ENCODE measurements at regions not wholly inside any gene's neighbourhood (a gene's known extent, or its start where the extent isn't known, plus 50 kb on each side); places are given as distances from the start of the nearest gene placed in this dataset.

GRCh38 chr18:64720781-64721464 lies 572.0 kb upstream of the LINC00305 start:
- Histone ChIP-seq H3K4me3 (ENCODE audit: low read length in 3 of 3) (no peak overlapping the region), H3K36me3 (ENCODE audit: control insufficient read depth in 2 of 3, insufficient read depth in 3 of 3, low read length in 3 of 3) (no peaks in the 10 kb centered on the region), H3K9ac (ENCODE audit: low read length in 3 of 3) (no peak overlapping the region), H3K4me1 (ENCODE audit: control insufficient read depth in 2 of 3, insufficient read depth in 2 of 3, low read depth in 1 of 3, low read length in 3 of 3) (no peaks in the 10 kb centered on the region), H3K9me3 (ENCODE audit: control insufficient read depth in 2 of 3, insufficient read depth in 1 of 3, low read length in 3 of 3) (no peaks in the 10 kb centered on the region), H3K27me3 (ENCODE audit: control insufficient read depth, insufficient read depth, low read length) (no peaks in the 10 kb centered on the region), H3K27ac (ENCODE audit: low read depth in 2 of 2, low read length in 2 of 2) (no peak overlapping the region)
- no peak for TF ChIP-seq CTCF (IDR thresholded peaks at IDR 0.05; ENCODE audit: borderline replicate concordance, extremely low read depth, insufficient read depth)
- intact Hi-C loops (cut with DNase I): no loop called here
- DNase-seq: no peak
- no peak for FAIRE-seq

GRCh38 chr18:64718808-64719207 lies 569.9 kb upstream of the LINC00305 start:
- TF ChIP-seq CTCF (IDR thresholded peaks at IDR 0.05; ENCODE audit: borderline replicate concordance, extremely low read depth, insufficient read depth): no peak
- Histone ChIP-seq H3K9ac (ENCODE audit: low read length in 3 of 3) (no peak overlapping the region), H3K27me3 (ENCODE audit: control insufficient read depth, insufficient read depth, low read length) (no peaks in the 10 kb centered on the region), H3K9me3 (ENCODE audit: control insufficient read depth in 2 of 3, insufficient read depth in 1 of 3, low read length in 3 of 3) (no peaks in the 10 kb centered on the region), H3K4me3 (ENCODE audit: low read length in 3 of 3) (no peak overlapping the region), H3K27ac (ENCODE audit: low read depth in 2 of 2, low read length in 2 of 2) (no peak overlapping the region), H3K4me1 (ENCODE audit: control insufficient read depth in 2 of 3, insufficient read depth in 2 of 3, low read depth in 1 of 3, low read length in 3 of 3) (peaks cover 0 to 4% (median 0%) of the 10 kb centered on the region in 3 donors), H3K36me3 (ENCODE audit: control insufficient read depth in 2 of 3, insufficient read depth in 3 of 3, low read length in 3 of 3) (no peaks in the 10 kb centered on the region)
- FAIRE-seq (no peak), DNase-seq (peak in 2 of 5 donors; percentile 13 to 53)
- intact Hi-C loops (cut with DNase I): no loop called here

- DNase-seq (no peak), FAIRE-seq (no peak)
- peaks cover 0 to 5% (median 0%) of the 10 kb centered on the region in 3 donors for H3K4me1 ChIP-seq (ENCODE audit: control insufficient read depth in 2 of 3, insufficient read depth in 2 of 3, low read depth in 1 of 3, low read length in 3 of 3)
- intact Hi-C loops (cut with DNase I): no loop called here
- H3K36me3 ChIP-seq (ENCODE audit: control insufficient read depth in 2 of 3, insufficient read depth in 3 of 3, low read length in 3 of 3): no peaks in the 10 kb centered on the region
- H3K27ac ChIP-seq (ENCODE audit: low read depth in 2 of 2, low read length in 2 of 2): no peak overlapping the region
- no peaks in the 10 kb centered on the region for H3K9me3 ChIP-seq (ENCODE audit: control insufficient read depth in 2 of 3, insufficient read depth in 1 of 3, low read length in 3 of 3)
- TF ChIP-seq CTCF (IDR thresholded peaks at IDR 0.05; ENCODE audit: borderline replicate concordance, extremely low read depth, insufficient read depth): no peak
- H3K27me3 ChIP-seq (ENCODE audit: control insufficient read depth, insufficient read depth, low read length): no peaks in the 10 kb centered on the region
- no peak overlapping the region for H3K4me3 ChIP-seq (ENCODE audit: low read length in 3 of 3)
- no peak overlapping the region for H3K9ac ChIP-seq (ENCODE audit: low read length in 3 of 3)
Observed at GRCh38 chr18:64717026-64717425, 568.1 kb upstream of the LINC00305 start.

- Histone ChIP-seq H3K4me1 (ENCODE audit: control insufficient read depth in 2 of 3, insufficient read depth in 2 of 3, low read depth in 1 of 3, low read length in 3 of 3) (peaks cover 0 to 5% (median 0%) of the 10 kb centered on the region in 3 donors), H3K4me3 (ENCODE audit: low read length in 3 of 3) (no peak overlapping the region), H3K27ac (ENCODE audit: low read depth in 2 of 2, low read length in 2 of 2) (no peak overlapping the region), H3K9ac (ENCODE audit: low read length in 3 of 3) (no peak overlapping the region), H3K27me3 (ENCODE audit: control insufficient read depth, insufficient read depth, low read length) (no peaks in the 10 kb centered on the region), H3K9me3 (ENCODE audit: control insufficient read depth in 2 of 3, insufficient read depth in 1 of 3, low read length in 3 of 3) (no peaks in the 10 kb centered on the region), H3K36me3 (ENCODE audit: control insufficient read depth in 2 of 3, insufficient read depth in 3 of 3, low read length in 3 of 3) (no peaks in the 10 kb centered on the region)
- intact Hi-C loops (cut with DNase I): no loop called here
- FAIRE-seq (no peak), DNase-seq (peak in 2 of 5 donors; percentile 11 to 14)
- no peak for TF ChIP-seq CTCF (IDR thresholded peaks at IDR 0.05; ENCODE audit: borderline replicate concordance, extremely low read depth, insufficient read depth)
Observed at GRCh38 chr18:64714086-64714485, 565.2 kb upstream of the LINC00305 start.

Data from kidney (tissue), 13 donors.